Heart left ventricle (tissue), 16 donors: ENCODE measurements at regions not wholly inside any gene's neighbourhood (a gene's known extent, or its start where the extent isn't known, plus 50 kb on each side); places are given as distances from the start of the nearest gene placed in this dataset.

ENCODE experiments used
- ATAC-seq, 4 donors: fragments of 200-7000 bp; cut with Tn5 transposase; one replicate each; pipeline ENCODE4 v1.9.1; 2020 to 2022; ENCODE audit warnings: moderate library complexity in 4 of 4, mild to moderate bottlenecking in 3 of 4, moderate number of reproducible peaks in 1 of 4
- DNase-seq, 5 donors: peaks; one replicate each; pipeline ENCODE4 v3.0.0-alpha.2; 2020
- H3K27ac ChIP-seq, 12 donors: fragments of 200-600 bp; sonication (generic) in 4 of 12; one replicate each; pipeline versions ENCODE4 v1.5.0 to v1.8.0; 2016 to 2022; ENCODE audit warnings: mild to moderate bottlenecking in 2 of 12
- H3K27me3 ChIP-seq, 9 donors: fragments of 200-600 bp; sonication (generic) in 2 of 9; one replicate each; pipeline versions ENCODE4 v1.5.1 to v1.8.0; 2016 to 2022; ENCODE audit warnings: mild to moderate bottlenecking in 3 of 9
- H3K36me3 ChIP-seq, 9 donors: fragments of 200-600 bp; sonication (generic) in 2 of 9; one replicate each; pipeline versions ENCODE4 v1.5.0 to v1.8.0; 2018 to 2022; ENCODE audit warnings: mild to moderate bottlenecking in 2 of 9
- H3K4me1 ChIP-seq, 12 donors: fragments of 200-600 bp; sonication (generic) in 4 of 12; one replicate each; pipeline versions ENCODE4 v1.5.0 to v1.8.0; 2016 to 2022; ENCODE audit warnings: mild to moderate bottlenecking in 3 of 12
- H3K4me3 ChIP-seq, 12 donors: fragments of 200-600 bp; sonication (generic) in 4 of 12; one replicate each; pipeline versions ENCODE4 v1.5.0 to v1.8.0; 2017 to 2022; ENCODE audit warnings: mild to moderate bottlenecking in 9 of 12, moderate library complexity in 4 of 12
- H3K9me3 ChIP-seq, 12 donors: fragments of 200-600 bp; sonication (generic) in 4 of 12; one replicate each; pipeline versions ENCODE4 v1.5.0 to v1.8.0; 2016 to 2022; ENCODE audit warnings: mild to moderate bottlenecking in 1 of 12
- POLR2A ChIP-seq, 2 donors: fragments of 450-650 bp; IDR thresholded peaks; one replicate each; pipeline ENCODE4 v1.6.1; 2017; ENCODE audit warnings: antibody characterized with exemption in 2 of 2, mild to moderate bottlenecking in 2 of 2, moderate library complexity in 2 of 2
- WGBS, 4 donors: extraction: QIAGEN DNeasy Blood & Tissue Kit in 2 of 4; methylation state at CpG; one replicate each; pipeline versions ENCODE4 v1.1.5 to v1.1.7; 2013 to 2018; 5-methylcytosine and 5-hydroxymethylcytosine counted together
- intact Hi-C, 10 donors: fragments of 100-400 bp; cut with DNase I; formaldehyde crosslinking; loops; one replicate each; pipeline versions ENCODE4 v1.11.1 to v1.14.2; 2022
- TF ChIP-seq, protein P1 (sequence below), 12 donors: fragments of 200-600 bp; sonication (generic) in 4 of 12; IDR thresholded peaks; one replicate each; pipeline versions ENCODE4 v1.5.0 to v1.8.0; 2018 to 2022; ENCODE audit warnings: antibody characterized with exemption in 12 of 12, mild to moderate bottlenecking in 5 of 12
- donor health status: ischemic (EF 13 %, LVEDD 7.1; RV severe dilation, severe dysfunction).
- donor health status: healthy with polysubstance abuse.
- donor health status: DM: no; HTN: yes; CAD: no.
- donor health status: DM: no; HTN: no; CAD: no.
- donor health status: ischemic (EF 25% LVEDD 6.9; RV normal size, moderate dysfunction).
- donor health status: ischemic (EF 25% LVEDD 5.7; RV mildly dilated, moderate dysfunction).
- donor health status: healthy.
- donor health status: DM: yes; HTN: yes; CAD: no.
- donor health status: ischemic (EF 35%, LVEDD 5.7; RV mildly dilated, moderate dysfunction).
- donor health status: nonischemic (EF 11% LVEDD 7.7; RV severe dilation, severe dysfunction).
- donor health status: DM: yes; HTN: yes; CAD: no.
- donor health status: PGD.
- donor health status: ischemic (EF 29% LVEDD 5.4; RV normal size, mild dysfunction).
- donor health status: nonischemic (EF 23%, LVEDD 6.1; RV moderate dilation, normal function).

- no peaks in the 10 kb centered on the region for H3K4me1 ChIP-seq
- ATAC-seq = no peak
- no peak for DNase-seq
- H3K27me3 ChIP-seq = no peaks in the 10 kb centered on the region
- H3K36me3 ChIP-seq = no peaks in the 10 kb centered on the region
- TF ChIP-seq, protein P1, sequence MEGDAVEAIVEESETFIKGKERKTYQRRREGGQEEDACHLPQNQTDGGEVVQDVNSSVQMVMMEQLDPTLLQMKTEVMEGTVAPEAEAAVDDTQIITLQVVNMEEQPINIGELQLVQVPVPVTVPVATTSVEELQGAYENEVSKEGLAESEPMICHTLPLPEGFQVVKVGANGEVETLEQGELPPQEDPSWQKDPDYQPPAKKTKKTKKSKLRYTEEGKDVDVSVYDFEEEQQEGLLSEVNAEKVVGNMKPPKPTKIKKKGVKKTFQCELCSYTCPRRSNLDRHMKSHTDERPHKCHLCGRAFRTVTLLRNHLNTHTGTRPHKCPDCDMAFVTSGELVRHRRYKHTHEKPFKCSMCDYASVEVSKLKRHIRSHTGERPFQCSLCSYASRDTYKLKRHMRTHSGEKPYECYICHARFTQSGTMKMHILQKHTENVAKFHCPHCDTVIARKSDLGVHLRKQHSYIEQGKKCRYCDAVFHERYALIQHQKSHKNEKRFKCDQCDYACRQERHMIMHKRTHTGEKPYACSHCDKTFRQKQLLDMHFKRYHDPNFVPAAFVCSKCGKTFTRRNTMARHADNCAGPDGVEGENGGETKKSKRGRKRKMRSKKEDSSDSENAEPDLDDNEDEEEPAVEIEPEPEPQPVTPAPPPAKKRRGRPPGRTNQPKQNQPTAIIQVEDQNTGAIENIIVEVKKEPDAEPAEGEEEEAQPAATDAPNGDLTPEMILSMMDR (IDR thresholded peaks at IDR 0.05) = no peak
- no peak for TF ChIP-seq POLR2A (IDR thresholded peaks at IDR 0.05)
- 54 to 85% (median 75%) methylated on average over 2 of the region's 2 CpGs for WGBS, 4 donors
- no peak overlapping the region for H3K4me3 ChIP-seq
- peaks cover 0 to 4% (median 0%) of the 10 kb centered on the region in 12 donors for H3K9me3 ChIP-seq
- intact Hi-C loops = no loop called here
- H3K27ac ChIP-seq = no peak overlapping the region
Measured at GRCh38 chrX:79300856-79301255, 66.3 kb downstream of the ITM2A start.

DNA sequence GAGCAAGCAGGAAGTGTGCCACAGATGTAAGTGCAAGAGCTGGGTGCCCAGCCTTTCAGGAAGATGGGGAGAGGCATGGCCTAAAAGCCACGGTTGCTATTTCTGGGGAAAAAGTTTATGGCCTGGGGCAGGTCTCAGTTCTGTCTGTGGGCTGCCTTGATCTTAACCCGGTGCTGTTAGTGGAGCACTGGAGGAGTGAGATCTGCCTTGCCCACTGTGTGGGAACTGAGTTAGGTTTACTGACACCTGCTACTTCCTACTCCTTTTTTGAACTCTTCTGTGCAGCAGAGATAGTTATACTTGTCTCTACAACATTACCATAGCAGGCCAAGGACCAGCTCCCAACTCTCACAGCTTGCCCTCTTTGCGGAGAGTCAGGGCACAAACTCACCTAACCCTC lies 76.5 kb downstream of the ITM2A start:
- no peak overlapping the region for H3K27ac ChIP-seq
- TF ChIP-seq POLR2A (IDR thresholded peaks at IDR 0.05) = no peak
- TF ChIP-seq, protein P1 (IDR thresholded peaks at IDR 0.05) = no peak
- 57 to 78% (median 74%) methylated on average over 3 of the region's 3 CpGs for WGBS, 4 donors
- H3K4me1 ChIP-seq = no peaks in the 10 kb centered on the region
- intact Hi-C loops = no loop called here
- H3K4me3 ChIP-seq = no peak overlapping the region
- H3K36me3 ChIP-seq = no peaks in the 10 kb centered on the region
- H3K9me3 ChIP-seq = no peaks in the 10 kb centered on the region
- DNase-seq = no peak
- ATAC-seq = no peak
- no peaks in the 10 kb centered on the region for H3K27me3 ChIP-seq

GRCh38 chrX:79288733-79289132 lies 78.4 kb downstream of the ITM2A start:
- intact Hi-C loops = no loop called here
- no peak overlapping the region for H3K4me3 ChIP-seq
- no peak for DNase-seq
- no peak for ATAC-seq
- TF ChIP-seq, protein P1 (IDR thresholded peaks at IDR 0.05) = no peak
- TF ChIP-seq POLR2A (IDR thresholded peaks at IDR 0.05) = no peak
- 60 to 88% (median 75%) methylated on average over 2 to 3 of the region's 3 CpGs for WGBS, 4 donors
- H3K27me3 ChIP-seq = no peaks in the 10 kb centered on the region
- no peaks in the 10 kb centered on the region for H3K36me3 ChIP-seq
- no peaks in the 10 kb centered on the region for H3K4me1 ChIP-seq
- no peaks in the 10 kb centered on the region for H3K9me3 ChIP-seq
- H3K27ac ChIP-seq = no peak overlapping the region

DNA sequence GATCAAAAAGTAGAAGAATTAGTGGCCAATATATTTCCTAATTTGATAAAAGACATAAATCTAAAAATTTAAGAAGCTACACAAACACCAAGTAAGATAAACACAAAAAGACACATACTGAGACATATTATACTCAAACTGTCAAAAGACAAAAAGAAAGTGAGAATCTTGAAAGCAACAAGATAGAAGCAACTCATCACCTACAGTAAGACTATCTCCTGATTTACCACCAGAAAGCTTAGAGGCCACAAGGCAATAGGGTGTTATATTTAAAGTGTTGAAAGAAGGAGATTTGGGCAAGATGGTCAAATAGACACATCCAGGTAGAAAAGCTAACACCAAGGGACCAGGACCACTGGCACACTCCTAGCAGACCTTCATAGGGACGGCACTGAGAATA lies 79.4 kb downstream of the ITM2A start:
- TF ChIP-seq POLR2A (IDR thresholded peaks at IDR 0.05) = no peak
- TF ChIP-seq, protein P1 (IDR thresholded peaks at IDR 0.05) = no peak
- no peaks in the 10 kb centered on the region for H3K27me3 ChIP-seq
- no peaks in the 10 kb centered on the region for H3K4me1 ChIP-seq
- no peak for DNase-seq
- no peaks in the 10 kb centered on the region for H3K36me3 ChIP-seq
- no peak for ATAC-seq
- no peaks in the 10 kb centered on the region for H3K9me3 ChIP-seq
- no peak overlapping the region for H3K27ac ChIP-seq
- intact Hi-C loops = no loop called here
- WGBS, 4 donors = 62 to 95% (median 84%) methylated on average over 1 of the region's 1 CpG
- no peak overlapping the region for H3K4me3 ChIP-seq
